NOMO-1 treated with DMSO at 0.1 percent for 48 hours (cell line): ENCODE measurements at regions not wholly inside any gene's neighbourhood (a gene's known extent, or its start where the extent isn't known, plus 50 kb on each side); places are given as distances from the start of the nearest gene placed in this dataset.

Experiments
- DNase-seq: peaks from one replicate; lab custom pipeline; 2025; ENCODE audit not compliant: unreplicated experiment; lab: John Stamatoyannopoulos, UW

GRCh38 chr10:2870654-2871053, 196.7 kb upstream of the PFKP start:
- no peak for DNase-seq

DNA sequence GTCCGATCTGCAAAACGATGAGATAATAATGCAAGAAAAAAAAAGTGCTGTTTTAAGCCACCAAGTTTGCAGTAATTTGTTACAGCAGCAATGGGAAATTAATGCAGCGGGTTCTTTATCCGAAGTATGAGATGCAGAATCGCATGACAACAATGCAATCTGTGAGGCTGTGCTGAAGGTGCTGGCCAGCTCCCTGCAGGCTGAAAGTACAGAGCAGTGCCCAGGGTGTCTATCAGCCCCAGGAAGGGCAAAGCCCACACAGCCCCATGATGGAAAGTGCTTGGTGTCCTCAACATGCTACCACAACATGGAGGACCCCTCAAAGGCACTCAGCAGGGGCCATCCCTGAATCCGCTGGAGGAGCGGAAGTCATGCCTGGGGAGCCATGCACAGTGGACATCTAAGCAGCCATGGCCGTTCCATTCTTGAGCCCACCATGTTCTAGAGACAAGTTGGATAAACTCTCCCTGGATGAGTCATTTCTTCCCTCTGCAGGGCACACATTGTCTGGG, 199.5 kb upstream of the PFKP start:
- DNase-seq: no peak

DNA sequence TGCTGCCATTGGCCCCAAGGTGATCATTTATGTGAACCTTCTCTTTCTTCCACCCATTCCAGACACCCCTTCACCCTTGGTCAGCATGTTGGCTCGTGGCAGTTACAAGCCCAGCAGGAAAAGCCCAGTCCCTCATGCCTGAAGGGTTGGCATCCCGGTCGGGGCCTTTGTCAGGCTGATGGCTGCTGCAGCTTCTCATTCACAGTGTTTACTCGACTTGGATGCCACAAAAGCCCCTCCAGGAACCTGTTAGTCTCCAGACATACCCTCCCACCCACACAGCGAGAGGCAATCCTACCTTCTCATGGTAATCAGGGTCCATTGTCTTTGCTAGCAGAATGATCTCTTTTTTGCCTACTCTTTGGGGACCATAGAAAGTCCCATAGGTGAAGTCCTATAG, 200.8 kb upstream of the PFKP start:
- DNase-seq: no peak

DNA sequence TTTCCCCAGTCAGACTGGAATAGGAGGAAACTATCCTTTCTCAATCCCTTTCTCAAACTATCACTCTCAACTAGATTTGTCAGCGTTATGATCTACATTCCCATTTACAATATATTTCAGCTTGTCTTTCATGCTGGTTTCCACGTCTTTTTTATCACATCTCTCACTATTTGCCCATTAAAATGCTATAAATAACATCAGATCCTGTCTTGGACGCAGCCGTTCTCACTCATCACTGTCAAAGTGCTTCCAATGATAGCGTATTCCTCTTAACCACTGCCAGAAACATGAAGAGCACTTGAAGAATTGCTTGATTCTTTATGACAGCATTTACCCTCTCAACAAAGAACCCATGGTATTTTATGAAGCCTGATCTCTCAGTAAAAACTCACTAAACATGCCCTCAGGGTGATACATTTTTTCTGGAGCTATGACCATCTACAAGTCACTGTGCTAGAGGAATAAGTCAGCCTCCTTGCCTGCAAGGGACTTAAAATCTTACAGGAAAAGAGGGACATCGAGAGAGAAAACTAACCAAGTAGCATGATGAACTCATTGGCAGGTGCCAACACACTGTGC, 205.6 kb upstream of the PFKP start:
- no peak for DNase-seq

- DNase-seq: no peak
Measured at GRCh38 chr10:2858452-2858851, 208.9 kb upstream of the PFKP start.

GRCh38 chr10:2856598-2856997, 210.8 kb upstream of the PFKP start:
- no peak for DNase-seq

DNA sequence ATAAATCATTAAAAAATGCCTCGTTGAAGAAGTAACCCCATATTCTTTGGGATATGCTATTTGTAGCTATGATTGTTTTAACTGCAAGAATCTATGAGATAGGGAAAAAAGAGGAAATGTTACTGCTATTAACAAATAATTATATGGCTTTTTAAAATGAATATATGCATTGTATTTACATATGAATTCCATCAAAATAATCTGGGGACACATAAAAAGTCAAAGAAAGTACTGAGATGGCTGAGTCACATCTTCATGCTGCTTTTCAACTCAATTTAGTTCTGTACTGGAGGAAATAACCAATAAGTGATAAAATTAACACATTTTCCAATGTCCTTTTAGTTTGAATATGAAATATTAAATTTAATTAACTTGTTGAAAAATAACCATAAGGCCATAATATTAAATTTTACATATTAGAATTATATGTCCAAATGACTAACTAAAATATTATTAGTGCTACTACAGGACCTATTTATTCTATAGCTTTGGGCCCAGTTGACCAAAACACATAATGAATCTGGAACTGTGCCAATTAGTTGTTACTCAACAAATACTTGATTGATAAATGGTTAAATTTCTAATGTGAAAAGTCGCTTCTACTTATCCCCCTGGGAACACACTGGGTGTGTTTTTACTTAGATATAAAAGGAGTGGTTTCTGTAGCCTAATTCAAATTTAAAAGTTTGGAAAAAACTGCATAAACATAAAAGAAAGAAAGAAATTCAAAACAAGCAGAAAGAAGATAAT, 214.6 kb upstream of the PFKP start:
- DNase-seq: no peak

DNA sequence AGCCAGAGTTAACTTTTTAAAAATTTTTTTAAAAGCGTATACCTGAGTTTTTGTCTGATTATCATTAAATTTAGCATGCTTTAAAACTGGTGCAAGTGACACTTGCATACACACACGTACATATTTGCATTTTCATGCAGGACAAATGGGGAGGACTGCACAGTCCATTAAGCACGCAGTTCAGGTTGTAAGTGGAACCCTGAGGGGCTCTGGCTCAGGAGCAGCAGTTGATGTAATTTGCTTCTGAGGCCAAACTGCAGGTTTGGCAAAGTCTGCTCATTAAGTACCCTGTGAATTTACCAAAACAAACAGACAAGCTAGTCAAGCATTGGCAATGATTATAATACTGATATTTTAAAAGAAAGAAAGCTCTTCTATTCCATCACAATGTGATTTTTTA, 215.8 kb upstream of the PFKP start:
- DNase-seq: no peak

- DNase-seq: no peak
Measured at GRCh38 chr10:2850202-2850601, 217.1 kb upstream of the PFKP start.

- DNase-seq: no peak
Measured at GRCh38 chr10:2844925-2845324, 222.4 kb upstream of the PFKP start.

- no peak for DNase-seq
Measured at GRCh38 chr10:2839081-2839725, 228.1 kb upstream of the PFKP start.

DNA sequence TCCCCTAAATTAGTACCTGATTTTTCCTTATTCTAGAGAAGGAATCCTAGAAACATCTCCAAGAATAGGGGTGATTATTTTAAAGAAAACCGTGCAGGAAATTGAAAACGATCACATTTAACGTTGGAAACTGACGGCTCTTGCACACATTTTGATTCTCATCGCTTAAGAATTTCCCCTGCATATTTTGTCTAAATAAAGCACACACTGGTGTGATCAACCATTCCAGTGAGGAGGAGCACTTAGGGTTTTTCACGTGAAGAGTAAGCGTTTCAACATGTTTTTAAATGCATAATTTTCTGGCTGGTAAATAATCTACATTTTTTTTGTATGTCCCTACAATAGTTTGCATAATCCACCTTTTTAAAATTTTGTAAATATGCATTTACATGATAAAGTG, 229.7 kb upstream of the PFKP start:
- no peak for DNase-seq

DNA sequence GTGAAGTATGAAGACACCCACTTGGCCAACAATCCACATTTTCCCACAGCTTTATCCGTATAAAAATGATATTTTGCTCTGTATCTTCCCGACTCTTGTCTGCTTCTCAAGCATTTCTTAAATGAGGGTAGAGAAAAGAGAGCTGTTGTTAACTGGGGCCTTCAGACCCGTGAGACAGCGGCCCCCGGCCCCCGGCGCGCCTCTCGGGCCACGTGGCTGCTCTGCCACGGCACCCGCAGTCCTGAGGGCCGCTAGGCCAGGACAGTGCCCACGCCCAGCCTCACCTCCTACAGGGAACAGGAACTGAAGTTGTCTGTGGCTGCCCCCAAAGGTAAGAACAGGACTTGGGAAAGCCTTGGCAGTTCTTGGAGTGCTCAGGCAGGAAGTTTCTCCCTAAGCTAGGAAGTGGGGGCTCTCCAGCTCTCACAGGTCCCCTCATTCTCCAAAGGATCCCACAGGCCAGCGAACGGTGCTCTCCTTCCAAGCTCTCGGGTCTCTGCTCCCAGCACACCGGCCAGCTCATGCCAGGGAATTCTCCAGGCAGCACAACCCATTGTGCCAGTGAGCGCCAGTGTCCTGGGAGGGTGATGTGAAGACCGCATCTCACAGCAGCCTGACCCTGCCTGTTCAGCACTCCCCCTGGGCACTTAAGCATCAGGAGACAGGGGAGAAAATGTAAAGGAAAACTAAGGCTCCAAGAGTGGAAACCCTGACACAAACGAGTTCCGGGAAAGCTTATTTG, 230.3 kb upstream of the PFKP start:
- DNase-seq: no peak

- DNase-seq: no peak
Measured at GRCh38 chr10:2834214-2834613, 233.1 kb upstream of the PFKP start.

DNA sequence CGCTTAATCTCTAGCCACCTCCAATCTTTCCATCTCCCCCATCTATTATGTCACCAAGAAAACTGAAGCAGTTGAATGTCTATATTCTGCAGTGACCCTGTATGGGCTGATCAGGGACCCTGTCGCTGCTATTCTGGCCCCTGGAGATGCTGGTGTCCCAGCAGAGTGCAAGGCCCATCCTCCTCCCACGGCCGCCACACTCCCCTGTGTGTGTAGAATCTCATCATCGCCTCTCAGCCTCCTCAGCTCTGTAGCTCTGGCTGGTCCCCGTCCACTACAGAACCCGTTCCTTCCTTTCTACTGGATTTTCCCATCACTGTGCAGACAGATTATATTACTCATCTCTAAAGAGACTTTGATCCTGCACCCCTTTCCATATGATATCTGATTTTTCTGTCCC, 235.8 kb upstream of the PFKP start:
- no peak for DNase-seq

GRCh38 chr10:2828741-2829140, 238.6 kb upstream of the PFKP start:
- DNase-seq: no peak

GRCh38 chr10:2826675-2827074, 240.7 kb upstream of the PFKP start:
- DNase-seq: no peak

- no peak for DNase-seq
Measured at GRCh38 chr10:2825841-2826240, 241.5 kb upstream of the PFKP start.

DNA sequence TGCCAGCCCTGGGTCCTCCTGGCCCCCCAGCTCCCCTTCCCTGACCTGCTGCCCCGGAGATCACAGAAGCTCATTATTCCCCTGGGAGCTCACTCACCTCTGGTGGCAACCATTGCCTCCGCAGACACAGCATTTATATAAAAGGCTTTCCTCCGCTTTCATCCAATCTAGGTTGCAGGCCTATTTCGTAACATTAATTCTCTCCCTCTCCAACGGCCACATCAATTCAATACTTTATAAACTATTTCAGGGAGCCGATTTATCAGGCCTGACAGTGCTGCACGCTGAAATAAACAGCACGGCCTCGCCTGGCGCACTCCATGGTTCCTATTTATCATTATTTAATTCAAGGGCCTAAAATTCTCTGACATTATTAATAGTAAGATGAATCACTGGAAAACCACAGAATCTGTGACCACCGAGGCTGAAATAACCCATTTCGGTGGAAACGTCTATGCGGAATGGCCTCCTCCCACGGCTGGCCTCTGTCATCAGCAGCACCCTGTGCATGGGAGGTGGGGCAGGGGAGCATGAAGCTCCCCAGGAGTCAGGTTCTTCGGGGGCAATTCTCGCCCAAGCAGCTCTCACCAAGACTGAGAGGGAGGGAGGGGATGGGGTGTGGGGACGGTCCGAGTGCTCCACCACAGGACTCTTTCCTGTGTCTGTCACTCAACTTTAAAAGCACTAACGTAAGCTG, 249.3 kb upstream of the PFKP start:
- no peak for DNase-seq

- no peak for DNase-seq
Measured at GRCh38 chr10:2813693-2814092, 253.7 kb upstream of the PFKP start.

DNA sequence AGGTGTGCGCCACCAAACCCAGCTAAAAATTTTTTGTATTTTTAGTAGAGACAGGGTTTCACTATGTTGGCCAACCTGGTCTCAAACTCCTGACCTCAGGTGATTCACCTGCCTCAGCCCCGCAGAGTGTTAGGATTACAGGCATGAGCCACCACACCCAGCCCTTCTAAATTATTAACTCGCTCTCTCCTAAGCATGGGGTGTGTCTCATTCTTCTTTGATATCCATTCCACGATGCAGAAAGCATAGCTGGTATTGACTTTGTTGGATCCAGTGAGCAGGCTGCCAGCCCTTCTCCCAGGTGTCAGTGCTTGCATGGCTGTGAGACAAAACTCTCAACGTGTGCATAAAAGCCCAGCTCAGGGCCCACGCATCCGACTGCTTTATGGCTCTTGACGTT, 254.1 kb upstream of the PFKP start:
- DNase-seq: no peak
